Skin epidermis (tissue), 12 donors: ENCODE measurements at regions not wholly inside any gene's neighbourhood (a gene's known extent, or its start where the extent isn't known, plus 50 kb on each side); places are given as distances from the start of the nearest gene placed in this dataset.

Experiments
- H3K27ac ChIP-seq, 21 experiments: fragments of 200-600 bp; sonication (generic) in 11 of 21; one replicate each; pipeline ENCODE4 v1.5.0; 2020; ENCODE audit warnings: mild to moderate bottlenecking in 3 of 21, inconsistent platforms in 2 of 21, moderate library complexity in 2 of 21
- H3K4me3 ChIP-seq, 7 experiments: fragments of 200-600 bp; sonication (generic) in 2 of 7; one replicate each; pipeline ENCODE4 v1.5.0; 2020; ENCODE audit warnings: inconsistent platforms in 2 of 7, mild to moderate bottlenecking in 2 of 7, moderate library complexity in 1 of 7

- no peak overlapping the region for H3K27ac ChIP-seq
Observed at GRCh38 chr4:180380733-180381132, 1862.5 kb upstream of the TENM3 start.

GRCh38 chr4:180391613-180392012 is 1851.6 kb upstream of the TENM3 start:
- H3K4me3 ChIP-seq, result no peak overlapping the region
- no peak overlapping the region for H3K27ac ChIP-seq

More at GRCh38 chr4:180380733-180381132, 1862.5 kb upstream of the TENM3 start:
- no peak overlapping the region for H3K4me3 ChIP-seq

- Histone ChIP-seq H3K27ac (no peak overlapping the region), H3K4me3 (no peak overlapping the region)
Observed at GRCh38 chr4:180394312-180394711, 1848.9 kb upstream of the TENM3 start.

GRCh38 chr4:180394730-180395129 is 1848.5 kb upstream of the TENM3 start:
- Histone ChIP-seq H3K4me3 (no peak overlapping the region), H3K27ac (no peak overlapping the region)

- Histone ChIP-seq H3K4me3 (no peak overlapping the region), H3K27ac (no peak overlapping the region)
Observed at GRCh38 chr4:180398564-180398963, 1844.6 kb upstream of the TENM3 start.

GRCh38 chr4:180407275-180407885 is 1835.8 kb upstream of the TENM3 start:
- Histone ChIP-seq H3K4me3 (no peak overlapping the region), H3K27ac (no peak overlapping the region)

GRCh38 chr4:180418819-180419531 is 1824.2 kb upstream of the TENM3 start:
- no peak overlapping the region for H3K27ac ChIP-seq
- H3K4me3 ChIP-seq, result no peak overlapping the region

GRCh38 chr4:180422989-180423711 is 1820.1 kb upstream of the TENM3 start:
- Histone ChIP-seq H3K27ac (no peak overlapping the region), H3K4me3 (no peak overlapping the region)

GRCh38 chr4:180423712-180424057 is 1819.5 kb upstream of the TENM3 start:
- no peak overlapping the region for H3K27ac ChIP-seq
- no peak overlapping the region for H3K4me3 ChIP-seq

GRCh38 chr4:180426938-180427337 is 1816.3 kb upstream of the TENM3 start:
- no peak overlapping the region for H3K4me3 ChIP-seq
- H3K27ac ChIP-seq, result no peak overlapping the region

- no peak overlapping the region for H3K27ac ChIP-seq
- H3K4me3 ChIP-seq, result no peak overlapping the region
Observed at GRCh38 chr4:180430283-180430682, 1812.9 kb upstream of the TENM3 start.

- no peak overlapping the region for H3K27ac ChIP-seq
Observed at GRCh38 chr4:180434131-180434895, 1808.9 kb upstream of the TENM3 start.

GRCh38 chr4:180436361-180436760 is 1806.8 kb upstream of the TENM3 start:
- Histone ChIP-seq H3K4me3 (no peak overlapping the region), H3K27ac (no peak overlapping the region)

More at GRCh38 chr4:180434131-180434895, 1808.9 kb upstream of the TENM3 start:
- H3K4me3 ChIP-seq, result no peak overlapping the region

- no peak overlapping the region for H3K27ac ChIP-seq
- no peak overlapping the region for H3K4me3 ChIP-seq
Observed at GRCh38 chr4:180437601-180438000, 1805.6 kb upstream of the TENM3 start.

- H3K4me3 ChIP-seq, result no peak overlapping the region
- no peak overlapping the region for H3K27ac ChIP-seq
Observed at GRCh38 chr4:180448306-180448705, 1794.9 kb upstream of the TENM3 start.

GRCh38 chr4:180449395-180449956 is 1793.7 kb upstream of the TENM3 start:
- no peak overlapping the region for H3K4me3 ChIP-seq
- H3K27ac ChIP-seq, result no peak overlapping the region

- no peak overlapping the region for H3K27ac ChIP-seq
Observed at GRCh38 chr4:180455226-180455625, 1788.0 kb upstream of the TENM3 start.

GRCh38 chr4:180456928-180457327 is 1786.3 kb upstream of the TENM3 start:
- Histone ChIP-seq H3K27ac (no peak overlapping the region), H3K4me3 (no peak overlapping the region)

More at GRCh38 chr4:180455226-180455625, 1788.0 kb upstream of the TENM3 start:
- H3K4me3 ChIP-seq, result no peak overlapping the region

GRCh38 chr4:180462116-180462515 is 1781.1 kb upstream of the TENM3 start:
- H3K27ac ChIP-seq, result no peak overlapping the region
- no peak overlapping the region for H3K4me3 ChIP-seq

- H3K27ac ChIP-seq, result no peak overlapping the region
- no peak overlapping the region for H3K4me3 ChIP-seq
Observed at GRCh38 chr4:180465364-180465763, 1777.8 kb upstream of the TENM3 start.
